ENCODE measurements at regions not wholly inside any gene's neighbourhood (a gene's known extent, or its start where the extent isn't known, plus 50 kb on each side); places are given as distances from the start of the nearest gene placed in this dataset.

GRCh38 chr4:152045807-152046571 is 285.2 kb upstream of the GATB start (continued):
- TF ChIP-seq, protein P1, sequence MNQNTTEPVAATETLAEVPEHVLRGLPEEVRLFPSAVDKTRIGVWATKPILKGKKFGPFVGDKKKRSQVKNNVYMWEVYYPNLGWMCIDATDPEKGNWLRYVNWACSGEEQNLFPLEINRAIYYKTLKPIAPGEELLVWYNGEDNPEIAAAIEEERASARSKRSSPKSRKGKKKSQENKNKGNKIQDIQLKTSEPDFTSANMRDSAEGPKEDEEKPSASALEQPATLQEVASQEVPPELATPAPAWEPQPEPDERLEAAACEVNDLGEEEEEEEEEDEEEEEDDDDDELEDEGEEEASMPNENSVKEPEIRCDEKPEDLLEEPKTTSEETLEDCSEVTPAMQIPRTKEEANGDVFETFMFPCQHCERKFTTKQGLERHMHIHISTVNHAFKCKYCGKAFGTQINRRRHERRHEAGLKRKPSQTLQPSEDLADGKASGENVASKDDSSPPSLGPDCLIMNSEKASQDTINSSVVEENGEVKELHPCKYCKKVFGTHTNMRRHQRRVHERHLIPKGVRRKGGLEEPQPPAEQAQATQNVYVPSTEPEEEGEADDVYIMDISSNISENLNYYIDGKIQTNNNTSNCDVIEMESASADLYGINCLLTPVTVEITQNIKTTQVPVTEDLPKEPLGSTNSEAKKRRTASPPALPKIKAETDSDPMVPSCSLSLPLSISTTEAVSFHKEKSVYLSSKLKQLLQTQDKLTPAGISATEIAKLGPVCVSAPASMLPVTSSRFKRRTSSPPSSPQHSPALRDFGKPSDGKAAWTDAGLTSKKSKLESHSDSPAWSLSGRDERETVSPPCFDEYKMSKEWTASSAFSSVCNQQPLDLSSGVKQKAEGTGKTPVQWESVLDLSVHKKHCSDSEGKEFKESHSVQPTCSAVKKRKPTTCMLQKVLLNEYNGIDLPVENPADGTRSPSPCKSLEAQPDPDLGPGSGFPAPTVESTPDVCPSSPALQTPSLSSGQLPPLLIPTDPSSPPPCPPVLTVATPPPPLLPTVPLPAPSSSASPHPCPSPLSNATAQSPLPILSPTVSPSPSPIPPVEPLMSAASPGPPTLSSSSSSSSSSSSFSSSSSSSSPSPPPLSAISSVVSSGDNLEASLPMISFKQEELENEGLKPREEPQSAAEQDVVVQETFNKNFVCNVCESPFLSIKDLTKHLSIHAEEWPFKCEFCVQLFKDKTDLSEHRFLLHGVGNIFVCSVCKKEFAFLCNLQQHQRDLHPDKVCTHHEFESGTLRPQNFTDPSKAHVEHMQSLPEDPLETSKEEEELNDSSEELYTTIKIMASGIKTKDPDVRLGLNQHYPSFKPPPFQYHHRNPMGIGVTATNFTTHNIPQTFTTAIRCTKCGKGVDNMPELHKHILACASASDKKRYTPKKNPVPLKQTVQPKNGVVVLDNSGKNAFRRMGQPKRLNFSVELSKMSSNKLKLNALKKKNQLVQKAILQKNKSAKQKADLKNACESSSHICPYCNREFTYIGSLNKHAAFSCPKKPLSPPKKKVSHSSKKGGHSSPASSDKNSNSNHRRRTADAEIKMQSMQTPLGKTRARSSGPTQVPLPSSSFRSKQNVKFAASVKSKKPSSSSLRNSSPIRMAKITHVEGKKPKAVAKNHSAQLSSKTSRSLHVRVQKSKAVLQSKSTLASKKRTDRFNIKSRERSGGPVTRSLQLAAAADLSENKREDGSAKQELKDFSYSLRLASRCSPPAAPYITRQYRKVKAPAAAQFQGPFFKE (tag by site-specific recombination; IDR thresholded peaks at IDR 0.05; ENCODE audit: borderline replicate concordance) = no peak
- TF ChIP-seq ZBTB44 (tag by site-specific recombination; IDR thresholded peaks at IDR 0.05) (0 out of 2 replicates have a peak, but pooled peaks have one; percentile 11), ZNF433 (tag by site-specific recombination; IDR thresholded peaks at IDR 0.05; ENCODE audit: low read depth) (no peak), ZNF335 (tag by site-specific recombination; conservative IDR thresholded peaks at IDR 0.05) (peak; percentile 60), MZF1 (tag by site-specific recombination; IDR thresholded peaks at IDR 0.05; ENCODE audit: borderline replicate concordance) (no peak; the same call in 1 of the 2 replicates), GLIS1 (tag by site-specific recombination; IDR thresholded peaks at IDR 0.05) (peak; percentile 85), KLF1 (tag by site-specific recombination; IDR thresholded peaks at IDR 0.05) (peak; percentile 90), PRDM1 (tag by site-specific recombination; IDR thresholded peaks at IDR 0.05) (no peak), KLF17 (tag by site-specific recombination; IDR thresholded peaks at IDR 0.05) (peak; percentile 89), ZNF658 (tag by site-specific recombination; IDR thresholded peaks at IDR 0.05) (no peak), ZNF175 (tag by site-specific recombination; IDR thresholded peaks at IDR 0.05) (no peak), ZBTB20 (tag by site-specific recombination; IDR thresholded peaks at IDR 0.05) (peak; percentile 57; the same call in 1 of the 2 replicates), MYNN (tag by site-specific recombination; IDR thresholded peaks at IDR 0.05; ENCODE audit: borderline replicate concordance) (no peak), ZNF280C (tag by site-specific recombination; IDR thresholded peaks at IDR 0.05) (no peak), ZNF223 (tag by site-specific recombination; IDR thresholded peaks at IDR 0.05) (no peak), ZNF354C (tag by site-specific recombination; IDR thresholded peaks at IDR 0.05; ENCODE audit: borderline replicate concordance, low read depth) (no peak), GLI4 (tag by site-specific recombination; IDR thresholded peaks at IDR 0.05) (no peak), ZNF629 (tag by site-specific recombination; IDR thresholded peaks at IDR 0.05) (peak; percentile 61), ZNF777 (tag by site-specific recombination; IDR thresholded peaks at IDR 0.05; ENCODE audit: borderline replicate concordance) (peak; percentile 97), EGR2 (tag by site-specific recombination; IDR thresholded peaks at IDR 0.05; ENCODE audit: low read depth) (no peak), MEIS1 (CRISPR knock-in tag; IDR thresholded peaks at IDR 0.05; ENCODE audit: borderline replicate concordance) (no peak), ZNF155 (tag by site-specific recombination; IDR thresholded peaks at IDR 0.05) (no peak), KLF10 (tag by site-specific recombination; IDR thresholded peaks at IDR 0.05) (no peak), ZBTB21 (tag by site-specific recombination; IDR thresholded peaks at IDR 0.05) (0 out of 2 replicates have a peak, but pooled peaks have one; percentile 30), REPIN1 (tag by site-specific recombination; IDR thresholded peaks at IDR 0.05; ENCODE audit: low read depth) (no peak), ZBTB17 (tag by site-specific recombination; IDR thresholded peaks at IDR 0.05) (peak; percentile 74), WT1 (tag by site-specific recombination; IDR thresholded peaks at IDR 0.05) (peak; percentile 34; the same call in 1 of the 2 replicates)
